ENCODE measurements at regions not wholly inside any gene's neighbourhood (a gene's known extent, or its start where the extent isn't known, plus 50 kb on each side); places are given as distances from the start of the nearest gene placed in this dataset.

DNA sequence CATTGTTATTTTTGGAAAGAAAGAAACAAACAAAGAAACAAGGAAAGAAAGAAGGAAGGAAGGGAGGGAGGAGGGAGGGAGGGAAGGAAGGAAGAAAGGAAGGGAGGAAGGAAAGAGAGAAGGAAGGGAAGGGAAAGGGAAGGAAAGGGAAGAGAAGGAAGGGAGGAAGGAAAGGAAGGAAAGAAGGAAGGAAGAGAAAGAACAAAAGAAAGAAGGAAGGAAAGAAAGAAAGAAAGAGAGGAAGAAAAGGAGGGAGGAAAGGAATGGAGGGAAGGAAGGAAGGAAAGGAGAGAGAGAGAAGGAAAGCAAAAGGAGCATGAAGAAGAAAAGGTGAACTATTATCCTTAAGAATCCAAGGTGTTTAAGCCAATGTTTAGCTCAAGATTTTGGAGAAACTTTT lies 262.7 kb upstream of the STT3B start:
- no peaks in the 10 kb centered on the region for H3K4me1 ChIP-seq
- H3K36me3 ChIP-seq (replicated peaks) = no peaks in the 10 kb centered on the region
- H3K4me3 ChIP-seq = no peak overlapping the region
- DNase-seq (ENCODE audit: low spot score in 2 of 2) = no peak
- H3K27me3 ChIP-seq (ENCODE audit: low read depth) = no peaks in the 10 kb centered on the region
- no peaks in the 10 kb centered on the region for H3K9me3 ChIP-seq
- in situ Hi-C loops (cut with MboI; ENCODE audit: low sequenced_read_pairs) = no loop called here

- Histone ChIP-seq H3K36me3 (replicated peaks) (no peaks in the 10 kb centered on the region), H3K4me3 (no peak overlapping the region), H3K4me1 (no peaks in the 10 kb centered on the region), H3K27me3 (ENCODE audit: low read depth) (no peaks in the 10 kb centered on the region), H3K9me3 (no peaks in the 10 kb centered on the region)
- DNase-seq (ENCODE audit: low spot score in 2 of 2) = no peak
- in situ Hi-C loops (cut with MboI; ENCODE audit: low sequenced_read_pairs) = no loop called here
Measured at GRCh38 chr3:31274326-31275024, 258.2 kb upstream of the STT3B start.

- in situ Hi-C loops (cut with MboI; ENCODE audit: low sequenced_read_pairs) = no loop called here
- H3K36me3 ChIP-seq (replicated peaks) = no peaks in the 10 kb centered on the region
- H3K9me3 ChIP-seq = no peaks in the 10 kb centered on the region
- no peak overlapping the region for H3K4me3 ChIP-seq
- no peaks in the 10 kb centered on the region for H3K27me3 ChIP-seq (ENCODE audit: low read depth)
- no peaks in the 10 kb centered on the region for H3K4me1 ChIP-seq
- no peak for DNase-seq (ENCODE audit: low spot score in 2 of 2)
Measured at GRCh38 chr3:31275038-31275572, 257.6 kb upstream of the STT3B start.

- Histone ChIP-seq H3K36me3 (replicated peaks) (no peaks in the 10 kb centered on the region), H3K9me3 (no peaks in the 10 kb centered on the region), H3K27me3 (ENCODE audit: low read depth) (no peaks in the 10 kb centered on the region), H3K4me1 (no peaks in the 10 kb centered on the region), H3K4me3 (no peak overlapping the region)
- no peak for DNase-seq (ENCODE audit: low spot score in 2 of 2)
- in situ Hi-C loops (cut with MboI; ENCODE audit: low sequenced_read_pairs) = no loop called here
Measured at GRCh38 chr3:31275583-31275982, 257.1 kb upstream of the STT3B start.

GRCh38 chr3:31277582-31277981 lies 255.1 kb upstream of the STT3B start:
- in situ Hi-C loops (cut with MboI; ENCODE audit: low sequenced_read_pairs) = no loop called here
- H3K4me3 ChIP-seq = no peak overlapping the region
- H3K27me3 ChIP-seq (ENCODE audit: low read depth) = no peaks in the 10 kb centered on the region
- no peaks in the 10 kb centered on the region for H3K4me1 ChIP-seq
- no peaks in the 10 kb centered on the region for H3K36me3 ChIP-seq (replicated peaks)
- no peaks in the 10 kb centered on the region for H3K9me3 ChIP-seq
- no peak for DNase-seq (ENCODE audit: low spot score in 2 of 2)

- DNase-seq (ENCODE audit: low spot score in 2 of 2) = no peak
- no peaks in the 10 kb centered on the region for H3K27me3 ChIP-seq (ENCODE audit: low read depth)
- no peaks in the 10 kb centered on the region for H3K9me3 ChIP-seq
- H3K4me1 ChIP-seq = no peaks in the 10 kb centered on the region
- no peaks in the 10 kb centered on the region for H3K36me3 ChIP-seq (replicated peaks)
- no peak overlapping the region for H3K4me3 ChIP-seq
- in situ Hi-C loops (cut with MboI; ENCODE audit: low sequenced_read_pairs) = no loop called here
Measured at GRCh38 chr3:31278532-31278931, 254.2 kb upstream of the STT3B start.

DNA sequence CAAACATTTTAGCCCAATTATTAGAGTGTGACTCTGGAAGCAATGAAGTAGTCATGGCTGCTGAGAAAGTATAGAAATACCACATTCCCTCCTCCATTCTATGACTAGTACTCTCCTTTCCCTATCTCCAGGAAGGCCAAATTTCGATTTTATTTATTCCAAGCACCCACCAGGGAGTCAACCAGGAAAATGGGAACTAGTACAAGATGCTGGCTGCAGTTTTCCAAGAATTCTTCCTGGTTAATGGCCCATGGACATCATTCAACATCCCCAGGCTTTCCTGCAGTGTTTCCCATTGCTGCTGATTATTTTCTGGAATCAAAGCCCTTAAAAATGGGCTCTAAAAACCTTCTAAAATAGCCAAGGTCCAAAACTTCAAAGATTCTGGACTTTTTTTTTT lies 247.9 kb upstream of the STT3B start:
- no peak for DNase-seq (ENCODE audit: low spot score in 2 of 2)
- in situ Hi-C loops (cut with MboI; ENCODE audit: low sequenced_read_pairs) = no loop called here
- Histone ChIP-seq H3K4me3 (no peak overlapping the region), H3K36me3 (replicated peaks) (no peaks in the 10 kb centered on the region), H3K9me3 (no peaks in the 10 kb centered on the region), H3K27me3 (ENCODE audit: low read depth) (no peaks in the 10 kb centered on the region), H3K4me1 (no peaks in the 10 kb centered on the region)

DNA sequence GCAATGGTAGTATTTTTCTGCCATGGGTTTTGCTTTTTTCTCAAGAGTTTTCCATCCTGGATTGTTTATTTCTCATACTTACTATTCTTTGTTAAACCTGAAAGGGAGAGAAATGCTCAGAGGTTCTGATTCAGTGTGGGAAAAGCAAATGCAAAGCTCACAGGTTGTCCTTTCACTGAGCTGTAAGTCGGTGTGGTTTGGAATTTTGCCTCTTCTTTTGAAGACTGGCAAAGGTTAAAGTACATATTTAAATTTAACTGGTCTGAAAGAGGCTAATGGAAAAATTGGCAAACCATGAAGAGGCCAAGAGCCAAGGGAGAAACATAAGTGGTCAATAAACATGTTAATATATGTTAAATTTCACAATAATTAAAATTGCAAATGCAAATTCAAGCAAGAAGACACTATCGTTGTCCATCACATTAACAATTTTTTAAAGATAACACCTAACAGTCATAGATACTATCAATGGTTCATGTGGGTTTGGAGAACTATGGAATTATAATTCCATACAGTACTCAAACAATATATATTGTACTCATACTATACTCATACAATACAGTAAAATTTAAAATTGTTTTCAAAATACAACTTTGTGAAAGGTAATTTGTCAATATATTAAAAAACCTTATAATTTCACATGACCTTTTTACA lies 246.8 kb upstream of the STT3B start:
- in situ Hi-C loops (cut with MboI; ENCODE audit: low sequenced_read_pairs) = no loop called here
- no peak for DNase-seq (ENCODE audit: low spot score in 2 of 2)
- no peaks in the 10 kb centered on the region for H3K27me3 ChIP-seq (ENCODE audit: low read depth)
- no peaks in the 10 kb centered on the region for H3K4me1 ChIP-seq
- H3K36me3 ChIP-seq (replicated peaks) = no peaks in the 10 kb centered on the region
- H3K9me3 ChIP-seq = no peaks in the 10 kb centered on the region
- no peak overlapping the region for H3K4me3 ChIP-seq

DNA sequence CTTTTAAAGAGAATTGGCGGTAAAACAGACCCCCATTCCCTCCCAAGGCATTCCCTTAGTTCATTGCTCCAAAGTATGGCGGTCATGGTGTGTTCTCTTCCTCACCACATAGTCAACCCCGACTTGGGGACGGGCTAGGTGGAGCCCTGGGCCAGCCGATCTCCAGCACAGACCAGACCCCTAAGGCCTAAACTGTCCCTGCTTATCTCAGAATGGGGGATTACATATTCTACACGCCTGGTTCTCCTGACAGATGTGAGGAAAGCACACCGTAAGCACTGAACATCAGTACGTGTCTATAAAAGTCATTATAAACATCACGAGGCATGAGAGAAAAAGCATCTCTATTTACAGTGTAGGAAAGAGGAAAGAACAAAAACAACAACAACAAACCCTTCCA lies 244.5 kb upstream of the STT3B start:
- H3K4me1 ChIP-seq = no peaks in the 10 kb centered on the region
- no peaks in the 10 kb centered on the region for H3K36me3 ChIP-seq (replicated peaks)
- H3K4me3 ChIP-seq = no peak overlapping the region
- H3K27me3 ChIP-seq (ENCODE audit: low read depth) = no peaks in the 10 kb centered on the region
- in situ Hi-C loops (cut with MboI; ENCODE audit: low sequenced_read_pairs) = no loop called here
- DNase-seq (ENCODE audit: low spot score in 2 of 2) = no peak
- H3K9me3 ChIP-seq = no peaks in the 10 kb centered on the region

GRCh38 chr3:31288641-31289100 lies 244.1 kb upstream of the STT3B start:
- Histone ChIP-seq H3K27me3 (ENCODE audit: low read depth) (no peaks in the 10 kb centered on the region), H3K4me1 (no peaks in the 10 kb centered on the region), H3K4me3 (no peak overlapping the region), H3K36me3 (replicated peaks) (no peaks in the 10 kb centered on the region), H3K9me3 (no peaks in the 10 kb centered on the region)
- DNase-seq (ENCODE audit: low spot score in 2 of 2) = peak in 1 of 2 experiments; percentile 24
- in situ Hi-C loops (cut with MboI; ENCODE audit: low sequenced_read_pairs) = no loop called here

- H3K36me3 ChIP-seq (replicated peaks) = no peaks in the 10 kb centered on the region
- DNase-seq (ENCODE audit: low spot score in 2 of 2) = no peak
Measured at GRCh38 chr3:31289584-31289983, 243.1 kb upstream of the STT3B start.

GRCh38 chr3:31290046-31290445 lies 242.7 kb upstream of the STT3B start:
- Histone ChIP-seq H3K27me3 (ENCODE audit: low read depth) (no peaks in the 10 kb centered on the region), H3K36me3 (replicated peaks) (no peaks in the 10 kb centered on the region), H3K9me3 (no peaks in the 10 kb centered on the region), H3K4me3 (no peak overlapping the region), H3K4me1 (no peaks in the 10 kb centered on the region)
- in situ Hi-C loops (cut with MboI; ENCODE audit: low sequenced_read_pairs) = no loop called here
- DNase-seq (ENCODE audit: low spot score in 2 of 2) = no peak

More at GRCh38 chr3:31289584-31289983, 243.1 kb upstream of the STT3B start:
- no peak overlapping the region for H3K4me3 ChIP-seq
- H3K4me1 ChIP-seq = no peaks in the 10 kb centered on the region
- H3K27me3 ChIP-seq (ENCODE audit: low read depth) = no peaks in the 10 kb centered on the region
- in situ Hi-C loops (cut with MboI; ENCODE audit: low sequenced_read_pairs) = no loop called here
- H3K9me3 ChIP-seq = no peaks in the 10 kb centered on the region

DNA sequence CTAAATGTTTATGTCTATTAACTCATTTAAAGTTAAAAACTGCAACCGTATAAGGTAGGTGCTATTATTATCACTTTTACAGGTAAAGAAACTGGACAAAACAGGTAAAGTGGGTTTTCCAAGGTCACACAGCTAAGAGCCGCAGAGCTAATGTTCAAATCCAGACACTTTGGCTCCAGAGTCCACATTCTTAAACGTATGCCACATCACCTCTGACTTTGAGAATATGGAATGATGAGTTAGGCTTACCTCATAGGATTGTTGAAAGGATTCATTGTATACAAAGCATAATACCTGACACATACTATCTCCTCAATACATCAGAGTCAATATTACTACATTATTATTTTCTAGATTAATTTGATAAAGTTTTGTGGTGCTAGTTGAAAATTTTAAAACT lies 240.9 kb upstream of the STT3B start:
- in situ Hi-C loops (cut with MboI; ENCODE audit: low sequenced_read_pairs) = no loop called here
- H3K9me3 ChIP-seq = no peaks in the 10 kb centered on the region
- H3K27me3 ChIP-seq (ENCODE audit: low read depth) = no peaks in the 10 kb centered on the region
- H3K36me3 ChIP-seq (replicated peaks) = no peaks in the 10 kb centered on the region
- DNase-seq (ENCODE audit: low spot score in 2 of 2) = no peak
- no peak overlapping the region for H3K4me3 ChIP-seq
- no peaks in the 10 kb centered on the region for H3K4me1 ChIP-seq

- DNase-seq (ENCODE audit: low spot score in 2 of 2) = no peak
- H3K36me3 ChIP-seq (replicated peaks) = no peaks in the 10 kb centered on the region
- H3K4me3 ChIP-seq = no peak overlapping the region
- H3K9me3 ChIP-seq = 0 out of 2 replicates have a peak, but pooled peaks cover 3% of the 10 kb centered on the region
- in situ Hi-C loops (cut with MboI; ENCODE audit: low sequenced_read_pairs) = no loop called here
- no peaks in the 10 kb centered on the region for H3K27me3 ChIP-seq (ENCODE audit: low read depth)
- H3K4me1 ChIP-seq = no peaks in the 10 kb centered on the region
Measured at GRCh38 chr3:31294430-31295149, 238.1 kb upstream of the STT3B start.
